Endodermal cell (in vitro differentiated cells): ENCODE measurements at regions not wholly inside any gene's neighbourhood (a gene's known extent, or its start where the extent isn't known, plus 50 kb on each side); places are given as distances from the start of the nearest gene placed in this dataset.
"Not testable (repeated sequence)": the region's sequence is repeated elsewhere in the genome, so short reads cannot be mapped to it uniquely, and the experiment has no call there.

Experiments used
- DNase-seq: peaks from one replicate; pipeline ENCODE4 v3.0.0-alpha.2; 2017
- H3K27ac ChIP-seq: 2 replicates; pipeline ENCODE4 v1.5.1; 2013; ENCODE audit warnings: mild to moderate bottlenecking, low read depth, low read length, moderate library complexity
- H3K27me3 ChIP-seq: 2 replicates; pipeline ENCODE4 v1.6.1; 2013; ENCODE audit warnings: mild to moderate bottlenecking, low read length, moderate library complexity; ENCODE audit not compliant: insufficient read depth, control insufficient read depth, poor library complexity, severe bottlenecking
- H3K36me3 ChIP-seq: 2 replicates; pipeline ENCODE4 v1.7.0; 2013; ENCODE audit warnings: mild to moderate bottlenecking, low read length, moderate library complexity; ENCODE audit not compliant: control insufficient read depth, insufficient read depth
- H3K4me1 ChIP-seq: one replicate; pipeline ENCODE4 v1.7.0; 2013; ENCODE audit warnings: low read length; ENCODE audit not compliant: control insufficient read depth, insufficient read depth
- H3K4me3 ChIP-seq: 2 replicates; pipeline ENCODE4 v1.5.1; 2013; ENCODE audit warnings: mild to moderate bottlenecking, low read length, moderate library complexity
- H3K9ac ChIP-seq: 2 replicates; pipeline ENCODE4 v1.6.1; 2013; ENCODE audit warnings: mild to moderate bottlenecking, low read length, moderate library complexity; ENCODE audit not compliant: poor library complexity, severe bottlenecking; ENCODE audit errors: extremely low read depth
- H3K9me3 ChIP-seq: 2 replicates; pipeline ENCODE4 v1.6.1; 2013; ENCODE audit warnings: mild to moderate bottlenecking, low read length, moderate library complexity; ENCODE audit not compliant: control insufficient read depth
- H3K27ac Mint-ChIP-seq: 2 replicates; pipeline ENCODE4 v1.8.0; 2020; ENCODE audit warnings: mixed read lengths
- H3K27me3 Mint-ChIP-seq: 2 replicates; pipeline ENCODE4 v1.8.0; 2021; ENCODE audit warnings: mild to moderate bottlenecking, mixed read lengths; ENCODE audit not compliant: insufficient read depth
- H3K36me3 Mint-ChIP-seq: 2 replicates; pipeline ENCODE4 v1.8.0; 2020; ENCODE audit warnings: low read depth, mixed read lengths
- H3K4me1 Mint-ChIP-seq: 2 replicates; pipeline ENCODE4 v1.8.0; 2020; ENCODE audit warnings: mixed read lengths
- H3K4me3 Mint-ChIP-seq: 2 replicates; pipeline ENCODE4 v1.8.0; 2020; ENCODE audit warnings: mild to moderate bottlenecking, moderate library complexity, mixed read lengths
- H3K9me3 Mint-ChIP-seq: 2 replicates; pipeline ENCODE4 v1.8.0; 2020; ENCODE audit warnings: mild to moderate bottlenecking, mixed read lengths
- WGBS, 2 experiments: methylation state at CpG; one replicate each; pipeline versions ENCODE4 v1.1.5 to v1.1.7; 2013; ENCODE audit warnings: missing lambda C conversion rate in 2 of 2, mixed read lengths in 1 of 2; ENCODE audit not compliant: insufficient coverage in 1 of 2, insufficient read length in 1 of 2; 5-methylcytosine and 5-hydroxymethylcytosine counted together
- TF ChIP-seq, protein P1 (sequence below): fragments of 200-600 bp; sonication (generic); conservative IDR thresholded peaks from 2 replicates; pipeline ENCODE4 v1.5.0; 2021; ENCODE audit warnings: antibody characterized with exemption, mild to moderate bottlenecking

DNA sequence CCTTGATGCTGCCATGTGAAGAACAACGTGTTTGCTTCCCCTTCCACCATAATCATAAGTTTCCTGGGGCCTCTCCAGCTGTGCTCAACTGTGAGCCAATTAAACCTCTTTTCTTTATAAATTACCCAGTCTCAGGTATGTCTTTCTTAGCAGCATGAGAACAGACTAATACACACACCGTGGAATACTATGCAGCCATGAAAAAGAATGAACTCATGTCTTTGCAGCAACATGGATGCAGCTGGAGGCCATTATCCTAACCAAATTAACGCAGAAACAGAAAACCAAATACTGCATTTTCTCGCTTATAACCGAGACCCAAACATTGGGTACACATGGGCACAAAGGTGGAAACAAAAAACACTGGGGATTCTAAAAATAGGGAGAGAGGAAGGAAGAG, 286.7 kb upstream of the MINDY3 start:
- Histone ChIP-seq H3K4me3 (no peak overlapping the region), H3K36me3 (no peaks in the 10 kb centered on the region), H3K9me3 (peaks cover 7% of the 10 kb centered on the region), H3K4me1 (no peaks in the 10 kb centered on the region), H3K9ac (no peak overlapping the region), H3K27me3 (no peaks in the 10 kb centered on the region), H3K27ac (no peak overlapping the region)
- Mint-ChIP-seq H3K4me1 (no peaks in the 10 kb centered on the region), H3K27ac (no peak overlapping the region), H3K9me3 (peaks cover 11% of the 10 kb centered on the region), H3K4me3 (no peak overlapping the region), H3K36me3 (no peaks in the 10 kb centered on the region), H3K27me3 (no peaks in the 10 kb centered on the region)
- no peak for DNase-seq
- WGBS, 2 experiments: 97 to 98% methylated on average over 5 of the region's 5 CpGs
- TF ChIP-seq, protein P1, sequence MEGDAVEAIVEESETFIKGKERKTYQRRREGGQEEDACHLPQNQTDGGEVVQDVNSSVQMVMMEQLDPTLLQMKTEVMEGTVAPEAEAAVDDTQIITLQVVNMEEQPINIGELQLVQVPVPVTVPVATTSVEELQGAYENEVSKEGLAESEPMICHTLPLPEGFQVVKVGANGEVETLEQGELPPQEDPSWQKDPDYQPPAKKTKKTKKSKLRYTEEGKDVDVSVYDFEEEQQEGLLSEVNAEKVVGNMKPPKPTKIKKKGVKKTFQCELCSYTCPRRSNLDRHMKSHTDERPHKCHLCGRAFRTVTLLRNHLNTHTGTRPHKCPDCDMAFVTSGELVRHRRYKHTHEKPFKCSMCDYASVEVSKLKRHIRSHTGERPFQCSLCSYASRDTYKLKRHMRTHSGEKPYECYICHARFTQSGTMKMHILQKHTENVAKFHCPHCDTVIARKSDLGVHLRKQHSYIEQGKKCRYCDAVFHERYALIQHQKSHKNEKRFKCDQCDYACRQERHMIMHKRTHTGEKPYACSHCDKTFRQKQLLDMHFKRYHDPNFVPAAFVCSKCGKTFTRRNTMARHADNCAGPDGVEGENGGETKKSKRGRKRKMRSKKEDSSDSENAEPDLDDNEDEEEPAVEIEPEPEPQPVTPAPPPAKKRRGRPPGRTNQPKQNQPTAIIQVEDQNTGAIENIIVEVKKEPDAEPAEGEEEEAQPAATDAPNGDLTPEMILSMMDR: no peak

DNA sequence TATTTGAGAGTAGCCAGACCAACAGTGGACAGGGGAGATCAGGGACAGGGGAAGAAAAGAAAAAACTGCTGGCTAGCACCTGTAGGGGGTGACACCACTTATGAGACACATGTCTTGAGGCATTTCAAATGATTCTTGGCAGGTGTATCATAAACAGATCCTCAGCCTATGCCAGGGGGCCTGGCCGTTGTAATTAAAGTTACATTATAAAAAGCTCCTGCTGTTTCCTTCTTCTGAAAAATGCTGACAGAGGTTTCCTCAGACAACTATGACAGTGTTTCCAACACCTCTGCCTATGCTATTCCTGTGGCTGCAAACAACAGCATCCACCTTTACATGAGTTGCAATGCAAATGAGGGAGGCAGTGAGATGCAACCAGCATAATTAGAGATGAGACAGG, 281.0 kb upstream of the PTER start:
- Histone ChIP-seq H3K4me3 (no peak overlapping the region), H3K9ac (no peak overlapping the region), H3K9me3 (no peaks in the 10 kb centered on the region), H3K4me1 (no peaks in the 10 kb centered on the region), H3K27ac (no peak overlapping the region), H3K36me3 (no peaks in the 10 kb centered on the region), H3K27me3 (no peaks in the 10 kb centered on the region)
- Mint-ChIP-seq H3K4me3 (no peak overlapping the region), H3K27me3 (no peaks in the 10 kb centered on the region), H3K36me3 (no peaks in the 10 kb centered on the region), H3K4me1 (peaks cover 15% of the 10 kb centered on the region), H3K9me3 (no peaks in the 10 kb centered on the region), H3K27ac (no peak overlapping the region)
- TF ChIP-seq, protein P1: peak; percentile 65
- WGBS, 2 experiments: 50 to 73% methylated on average over 1 of the region's 1 CpG
- peak; percentile 49 for DNase-seq

DNA sequence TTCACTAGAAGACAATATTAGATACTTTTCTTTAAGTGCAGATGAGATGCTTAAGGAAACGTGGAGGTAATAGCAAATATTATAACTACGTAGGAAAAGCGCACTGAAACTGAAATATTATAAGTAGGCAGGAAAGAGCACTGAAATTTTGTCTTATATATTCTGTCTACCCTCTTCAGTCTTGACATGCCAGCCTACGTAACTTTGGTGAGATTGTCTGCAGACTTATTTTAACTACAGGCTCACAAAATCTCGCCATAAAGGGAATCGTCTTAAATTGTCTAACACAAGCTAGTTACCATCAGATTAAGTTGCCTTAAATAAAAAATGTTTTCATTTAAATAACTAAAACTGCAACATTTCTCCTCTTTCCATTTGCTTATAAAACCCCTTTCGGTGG, 280.1 kb upstream of the PTER start:
- no peak overlapping the region for H3K4me3 ChIP-seq
- H3K27ac ChIP-seq: no peak overlapping the region
- DNase-seq: no peak
- no peaks in the 10 kb centered on the region for H3K27me3 Mint-ChIP-seq
- no peaks in the 10 kb centered on the region for H3K27me3 ChIP-seq
- no peak overlapping the region for H3K9ac ChIP-seq
- no peak overlapping the region for H3K4me3 Mint-ChIP-seq
- no peak overlapping the region for H3K27ac Mint-ChIP-seq
- no peaks in the 10 kb centered on the region for H3K4me1 ChIP-seq
- WGBS, 2 experiments: 95 to 96% methylated on average over 5 to 7 of the region's 7 CpGs
- H3K4me1 Mint-ChIP-seq: peaks cover 15% of the 10 kb centered on the region
- H3K9me3 Mint-ChIP-seq: no peaks in the 10 kb centered on the region
- H3K36me3 ChIP-seq: no peaks in the 10 kb centered on the region
- no peaks in the 10 kb centered on the region for H3K36me3 Mint-ChIP-seq
- H3K9me3 ChIP-seq: no peaks in the 10 kb centered on the region
- TF ChIP-seq, protein P1: no peak

DNA sequence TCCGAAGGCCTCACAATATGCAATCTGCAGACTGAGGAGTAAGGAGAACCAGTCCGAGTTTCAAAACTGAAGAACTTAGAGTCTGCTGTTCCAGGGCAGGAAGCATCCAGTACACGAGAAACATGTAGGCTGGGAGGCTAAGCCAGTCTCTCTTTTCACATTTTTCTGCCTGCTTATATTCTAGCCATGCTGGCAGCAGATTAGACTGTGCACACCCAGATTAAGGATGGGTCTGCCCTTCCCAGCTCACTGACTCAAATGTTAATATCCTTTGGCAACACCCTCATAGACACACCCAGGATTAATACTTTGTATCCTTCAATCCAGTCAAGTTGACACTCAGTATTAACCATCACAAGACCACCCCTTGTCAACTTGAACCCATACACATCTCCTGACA, 271.7 kb upstream of the PTER start:
- DNase-seq, H3K27me3 Mint-ChIP-seq, H3K27ac Mint-ChIP-seq, H3K36me3 Mint-ChIP-seq, H3K4me3 ChIP-seq, H3K4me1 Mint-ChIP-seq, H3K27ac ChIP-seq, H3K9me3 Mint-ChIP-seq, H3K36me3 ChIP-seq, H3K27me3 ChIP-seq, H3K4me3 Mint-ChIP-seq, H3K9ac ChIP-seq, H3K4me1 ChIP-seq: not testable (repeated sequence)
- H3K9me3 ChIP-seq: peaks cover 14% of the 10 kb centered on the region
- WGBS, 2 experiments: 92 to 95% methylated on average over 2 to 3 of the region's 3 CpGs
